HEK293T (cell line): ENCODE measurements at regions not wholly inside any gene's neighbourhood (a gene's known extent, or its start where the extent isn't known, plus 50 kb on each side); places are given as distances from the start of the nearest gene placed in this dataset.

ENCODE experiments used
- ARNT ChIP-seq: fragments of 450-650 bp; IDR thresholded peaks from 2 replicates; pipeline ENCODE4 v1.6.1; 2017; ENCODE audit warnings: mild to moderate bottlenecking
- BHLHE40 ChIP-seq: fragments of 450-650 bp; IDR thresholded peaks from 2 replicates; pipeline ENCODE4 v1.6.1; 2016; ENCODE audit warnings: mild to moderate bottlenecking, moderate library complexity, borderline replicate concordance
- FOXA1 ChIP-seq: fragments of 450-650 bp; IDR thresholded peaks from 2 replicates; pipeline ENCODE4 v1.6.1; 2016; ENCODE audit warnings: mild to moderate bottlenecking
- FOXK2 ChIP-seq: fragments of 450-650 bp; IDR thresholded peaks from 2 replicates; pipeline ENCODE4 v1.6.1; 2016; ENCODE audit warnings: mild to moderate bottlenecking
- NFRKB ChIP-seq: fragments of 450-650 bp; IDR thresholded peaks from 2 replicates; pipeline ENCODE4 v1.6.1; 2016; ENCODE audit warnings: mild to moderate bottlenecking, moderate library complexity
- PKNOX1 ChIP-seq: fragments of 450-650 bp; IDR thresholded peaks from 2 replicates; pipeline ENCODE4 v1.6.1; 2016
- SP1 ChIP-seq: fragments of 450-650 bp; IDR thresholded peaks from 2 replicates; pipeline ENCODE4 v1.6.1; 2017
- ZNF384 ChIP-seq: fragments of 450-650 bp; IDR thresholded peaks from 2 replicates; pipeline ENCODE4 v1.6.1; 2016

- TF ChIP-seq SP1, result no peak
- TF ChIP-seq ZNF384, result no peak
- TF ChIP-seq ARNT, result no peak
- no peak for TF ChIP-seq FOXK2
- no peak for TF ChIP-seq FOXA1
- TF ChIP-seq NFRKB, result no peak
- TF ChIP-seq PKNOX1, result no peak
- no peak for TF ChIP-seq BHLHE40
These were observed 1300.8 kb upstream of the TENM3 start for GRCh38 chr4:180942367-180942916.
